Fibroblast of lung (primary cell): ENCODE measurements at regions not wholly inside any gene's neighbourhood (a gene's known extent, or its start where the extent isn't known, plus 50 kb on each side); places are given as distances from the start of the nearest gene placed in this dataset.

Experiments used
- DNase-seq, 2 donors: peaks; one replicate each; pipeline versions ENCODE4 v3.0.0 to v3.0.0-alpha.2; 2010; ENCODE audit warnings: low read depth in 2 of 2
- H2AFZ ChIP-seq: 2 replicates; pipeline ENCODE4 v1.5.1; 2012; ENCODE audit warnings: low read length, control low read depth, inconsistent platforms
- H3K27ac ChIP-seq: 2 replicates; pipeline ENCODE4 v1.5.1; 2011; ENCODE audit warnings: low read length, control low read depth; ENCODE audit not compliant: insufficient read depth
- H3K27me3 ChIP-seq: 2 replicates; pipeline ENCODE4 v1.5.1; 2011; ENCODE audit warnings: mild to moderate bottlenecking, low read length; ENCODE audit not compliant: control insufficient read depth, insufficient read depth
- H3K36me3 ChIP-seq: 2 replicates; pipeline ENCODE4 v1.5.1; 2011; ENCODE audit warnings: low read length; ENCODE audit not compliant: control insufficient read depth, insufficient read depth
- H3K4me1 ChIP-seq: 2 replicates; pipeline ENCODE4 v1.5.1; 2011; ENCODE audit warnings: low read length; ENCODE audit not compliant: control insufficient read depth, insufficient read depth; ENCODE audit errors: extremely low read depth
- H3K4me2 ChIP-seq: 2 replicates; pipeline ENCODE4 v1.5.1; 2011; ENCODE audit warnings: low read length, control low read depth; ENCODE audit not compliant: insufficient read depth; ENCODE audit errors: extremely low read depth
- H3K4me3 ChIP-seq, 4 experiments: fragments of 200-600 bp in 1 of 4; sonication (generic) in 1 of 4; replicated peaks in 1 of 4; 2 replicates each; pipeline ENCODE4 v1.5.1; 2011 to 2016; ENCODE audit warnings: low read length in 4 of 4, low read depth in 3 of 4, mild to moderate bottlenecking in 3 of 4, control low read depth in 2 of 4, inconsistent platforms in 1 of 4, mixed read lengths in 1 of 4; ENCODE audit not compliant: insufficient read depth in 1 of 4; ENCODE audit errors: control extremely low read depth in 1 of 4
- H3K79me2 ChIP-seq: 2 replicates; pipeline ENCODE4 v1.5.1; 2012; ENCODE audit warnings: mild to moderate bottlenecking, low read length, inconsistent platforms; ENCODE audit not compliant: control insufficient read depth, insufficient read depth
- H3K9ac ChIP-seq: 2 replicates; pipeline ENCODE4 v1.5.1; 2011; ENCODE audit warnings: mild to moderate bottlenecking, low read length, control low read depth; ENCODE audit not compliant: insufficient read depth
- H3K9me3 ChIP-seq: 2 replicates; pipeline ENCODE4 v1.5.1; 2012; ENCODE audit warnings: low read depth, low read length; ENCODE audit not compliant: control insufficient read depth, insufficient read depth
- H4K20me1 ChIP-seq: 2 replicates; pipeline ENCODE4 v1.5.1; 2011; ENCODE audit warnings: low read length; ENCODE audit not compliant: control insufficient read depth, insufficient read depth; ENCODE audit errors: extremely low read depth
- EZH2 ChIP-seq: IDR thresholded peaks from 2 replicates; pipeline ENCODE4 v1.5.1; 2012; ENCODE audit warnings: low read length, control low read depth, mild to moderate bottlenecking; ENCODE audit errors: missing control alignments
- TF ChIP-seq, protein P1 (sequence below), 2 donors: IDR thresholded peaks in 1 of 2; conservative IDR thresholded peaks in 1 of 2; 1 replicate in 1 of 2; 2 replicates in 1 of 2; pipeline ENCODE4 v1.5.1; 2011 to 2012; ENCODE audit warnings: low read length in 2 of 2, control low read depth in 1 of 2, inconsistent platforms in 1 of 2, low read depth in 1 of 2, mild to moderate bottlenecking in 1 of 2

DNA sequence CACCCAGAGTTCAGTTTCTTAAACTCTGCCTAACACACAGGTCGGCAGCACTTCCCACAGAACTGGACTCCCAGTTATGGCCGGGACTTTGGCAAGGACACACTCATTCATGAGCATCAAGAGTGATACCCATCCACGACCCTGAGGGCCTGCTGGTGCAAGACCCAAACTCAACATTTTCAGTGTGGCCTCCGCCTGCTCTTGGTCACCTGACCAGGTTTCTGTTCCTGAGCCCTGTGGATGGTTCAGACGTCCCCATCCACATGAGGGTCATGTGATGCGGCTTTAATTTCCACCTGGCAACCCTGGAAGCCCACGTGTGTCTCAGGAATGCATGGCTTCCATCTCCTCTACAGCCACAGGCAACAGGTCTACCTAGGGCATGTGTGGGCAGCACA, 245.3 kb downstream of the DLL1 start:
- TF ChIP-seq, protein P1, sequence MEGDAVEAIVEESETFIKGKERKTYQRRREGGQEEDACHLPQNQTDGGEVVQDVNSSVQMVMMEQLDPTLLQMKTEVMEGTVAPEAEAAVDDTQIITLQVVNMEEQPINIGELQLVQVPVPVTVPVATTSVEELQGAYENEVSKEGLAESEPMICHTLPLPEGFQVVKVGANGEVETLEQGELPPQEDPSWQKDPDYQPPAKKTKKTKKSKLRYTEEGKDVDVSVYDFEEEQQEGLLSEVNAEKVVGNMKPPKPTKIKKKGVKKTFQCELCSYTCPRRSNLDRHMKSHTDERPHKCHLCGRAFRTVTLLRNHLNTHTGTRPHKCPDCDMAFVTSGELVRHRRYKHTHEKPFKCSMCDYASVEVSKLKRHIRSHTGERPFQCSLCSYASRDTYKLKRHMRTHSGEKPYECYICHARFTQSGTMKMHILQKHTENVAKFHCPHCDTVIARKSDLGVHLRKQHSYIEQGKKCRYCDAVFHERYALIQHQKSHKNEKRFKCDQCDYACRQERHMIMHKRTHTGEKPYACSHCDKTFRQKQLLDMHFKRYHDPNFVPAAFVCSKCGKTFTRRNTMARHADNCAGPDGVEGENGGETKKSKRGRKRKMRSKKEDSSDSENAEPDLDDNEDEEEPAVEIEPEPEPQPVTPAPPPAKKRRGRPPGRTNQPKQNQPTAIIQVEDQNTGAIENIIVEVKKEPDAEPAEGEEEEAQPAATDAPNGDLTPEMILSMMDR (conservative IDR thresholded peaks at IDR 0.05 in 1 of 2, IDR thresholded peaks at IDR 0.05 in 1 of 2; ENCODE audit: low read depth in 1 of 2, low read length in 2 of 2) = no peak
- TF ChIP-seq EZH2 = no peak
- H3K4me1 ChIP-seq = peaks cover 2% of the 10 kb centered on the region

DNA sequence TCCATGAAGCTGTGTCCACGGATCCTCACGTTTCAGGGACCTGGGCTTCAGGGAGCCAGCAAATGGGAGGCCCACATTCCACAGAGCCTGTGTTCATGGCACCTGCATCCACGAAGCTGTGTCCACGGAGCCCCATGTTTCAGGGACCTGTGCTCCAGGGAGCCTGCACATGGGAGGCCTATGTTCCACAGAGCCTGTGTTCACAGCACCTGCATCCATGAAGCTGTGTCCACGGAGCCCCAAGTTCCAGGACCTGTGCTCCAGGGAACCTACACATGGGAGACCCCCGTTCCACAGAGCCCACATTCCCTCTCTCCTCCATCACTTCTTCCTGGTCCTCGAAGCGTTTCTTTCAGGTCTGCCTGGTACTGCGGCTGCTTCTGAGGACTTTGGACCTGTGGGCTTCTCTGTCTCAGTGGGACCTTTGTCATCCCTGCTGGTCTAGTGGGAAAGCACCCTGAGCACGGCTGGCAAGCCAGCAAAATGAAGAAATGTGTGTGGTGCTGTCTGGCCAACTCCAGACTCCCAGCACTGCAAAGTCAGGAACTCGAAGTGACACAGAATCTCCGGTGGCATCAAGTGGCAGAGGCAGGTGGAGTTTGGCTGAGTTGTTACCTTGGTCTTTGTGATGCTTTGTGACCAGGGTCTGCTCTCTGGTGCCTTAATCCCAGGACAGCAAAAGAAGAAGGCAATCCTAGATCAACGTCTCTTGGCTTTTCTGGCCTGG, 245.9 kb downstream of the DLL1 start:
- no peak overlapping the region for H2AFZ ChIP-seq
- H3K4me3 ChIP-seq = no peak overlapping the region
- no peaks in the 10 kb centered on the region for H3K27me3 ChIP-seq
- no peak overlapping the region for H3K4me2 ChIP-seq
- TF ChIP-seq, protein P1 (conservative IDR thresholded peaks at IDR 0.05 in 1 of 2, IDR thresholded peaks at IDR 0.05 in 1 of 2; ENCODE audit: low read depth in 1 of 2, low read length in 2 of 2) = no peak
- no peak for TF ChIP-seq EZH2
- H3K4me1 ChIP-seq = peaks cover 2% of the 10 kb centered on the region
- H4K20me1 ChIP-seq = no peaks in the 10 kb centered on the region
- H3K79me2 ChIP-seq = no peaks in the 10 kb centered on the region
- H3K27ac ChIP-seq = no peak overlapping the region
- no peaks in the 10 kb centered on the region for H3K9me3 ChIP-seq
- no peaks in the 10 kb centered on the region for H3K36me3 ChIP-seq
- no peak overlapping the region for H3K9ac ChIP-seq
- no peak for DNase-seq

More for the DNA sequence above, 245.3 kb downstream of the DLL1 start:
- Histone ChIP-seq H3K27ac (no peak overlapping the region), H3K79me2 (no peaks in the 10 kb centered on the region), H4K20me1 (no peaks in the 10 kb centered on the region), H3K27me3 (no peaks in the 10 kb centered on the region), H3K36me3 (no peaks in the 10 kb centered on the region), H2AFZ (no peak overlapping the region), H3K4me2 (no peak overlapping the region), H3K4me3 (no peak overlapping the region), H3K9me3 (no peaks in the 10 kb centered on the region), H3K9ac (no peak overlapping the region)
- DNase-seq = no peak

DNA sequence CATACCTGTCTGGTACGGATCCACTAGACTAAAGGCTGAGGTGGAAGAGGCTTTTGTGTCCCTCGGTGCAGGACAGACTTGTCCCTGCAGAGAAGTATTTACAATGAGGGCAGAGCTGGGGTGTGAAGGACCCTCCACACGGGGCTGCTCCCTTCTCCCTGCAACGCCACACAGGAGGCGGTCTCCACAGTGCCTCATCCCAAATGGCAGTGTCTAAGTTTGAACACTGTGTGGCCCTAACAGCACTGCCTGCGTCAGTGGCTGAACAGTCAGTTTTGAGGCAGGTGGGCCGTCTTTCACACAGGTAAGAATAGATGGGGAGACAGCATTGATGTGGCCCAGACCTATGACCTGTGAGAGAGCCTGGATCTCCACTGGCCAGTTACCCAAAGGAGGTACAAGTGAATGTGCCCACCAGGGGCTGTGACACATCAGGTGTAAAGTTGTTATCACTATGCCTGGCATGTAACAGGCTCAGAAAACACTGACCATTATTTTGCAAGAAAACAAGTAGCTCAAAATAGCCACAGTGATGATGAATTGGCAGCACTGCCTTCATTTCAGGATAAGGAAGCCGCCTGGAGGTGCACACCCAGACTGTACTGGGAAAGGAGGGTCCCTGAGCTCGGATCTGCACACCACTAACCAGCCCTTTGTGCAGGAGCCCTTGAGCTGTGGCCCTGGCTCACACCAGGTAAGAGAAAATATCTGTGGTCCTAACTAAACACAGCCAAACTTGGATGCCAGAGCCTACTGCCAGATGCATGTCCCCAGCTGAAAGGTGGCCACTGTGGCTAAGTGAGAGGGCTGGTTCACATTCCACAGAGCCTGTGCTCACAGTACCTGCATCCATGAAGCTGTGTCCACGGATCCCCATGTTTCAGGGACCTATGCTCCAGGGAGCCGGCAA, 246.7 kb downstream of the DLL1 start:
- Histone ChIP-seq H3K9ac (no peak overlapping the region), H3K79me2 (no peaks in the 10 kb centered on the region), H3K4me2 (no peak overlapping the region), H3K4me1 (peaks cover under 1% of the 10 kb centered on the region), H2AFZ (no peak overlapping the region), H3K4me3 (no peak overlapping the region), H3K9me3 (no peaks in the 10 kb centered on the region), H3K27ac (no peak overlapping the region), H3K36me3 (no peaks in the 10 kb centered on the region), H4K20me1 (no peaks in the 10 kb centered on the region), H3K27me3 (no peaks in the 10 kb centered on the region)
- TF ChIP-seq, protein P1 (conservative IDR thresholded peaks at IDR 0.05 in 1 of 2, IDR thresholded peaks at IDR 0.05 in 1 of 2; ENCODE audit: low read depth in 1 of 2, low read length in 2 of 2) = no peak
- TF ChIP-seq EZH2 = no peak
- DNase-seq = no peak
